Upper lobe of left lung (tissue), 6 donors: ENCODE measurements at regions not wholly inside any gene's neighbourhood (a gene's known extent, or its start where the extent isn't known, plus 50 kb on each side); places are given as distances from the start of the nearest gene placed in this dataset.
A peak's percentile ranks its signal among the peaks of the same experiment; 100 is the strongest.
"Not testable (repeated sequence)": the region's sequence is repeated elsewhere in the genome, so short reads cannot be mapped to it uniquely, and the experiment has no call there.

Experiments used
- ATAC-seq, 2 donors: fragments of 200-7000 bp; cut with Tn5 transposase; one replicate each; pipeline ENCODE4 v1.9.1; 2022; ENCODE audit warnings: mild to moderate bottlenecking in 2 of 2, moderate library complexity in 2 of 2; ENCODE audit not compliant: low FRiP score in 2 of 2
- DNase-seq, 2 donors: peaks; one replicate each; pipeline ENCODE4 v3.0.0-alpha.2; 2019 to 2020
- H3K27ac ChIP-seq, 4 donors: fragments of 200-600 bp; sonication (generic); one replicate each; pipeline ENCODE4 v1.5.1; 2016 to 2019
- H3K27me3 ChIP-seq, 4 donors: fragments of 200-600 bp; sonication (generic); one replicate each; pipeline ENCODE4 v1.5.1; 2017 to 2019
- H3K36me3 ChIP-seq, 4 donors: fragments of 200-600 bp; sonication (generic); one replicate each; pipeline ENCODE4 v1.5.1; 2016 to 2019
- H3K4me1 ChIP-seq, 4 donors: fragments of 200-600 bp; sonication (generic); one replicate each; pipeline ENCODE4 v1.5.1; 2018 to 2019
- H3K4me3 ChIP-seq, 4 donors: fragments of 200-600 bp; sonication (generic); one replicate each; pipeline ENCODE4 v1.5.1; 2017 to 2019; ENCODE audit warnings: mild to moderate bottlenecking in 2 of 4, moderate library complexity in 1 of 4
- H3K9me3 ChIP-seq, 4 donors: fragments of 200-600 bp; sonication (generic); one replicate each; pipeline ENCODE4 v1.5.1; 2018 to 2019
- POLR2A ChIP-seq, 4 donors: fragments of 450-650 bp; IDR thresholded peaks; one replicate each; pipeline ENCODE4 v1.5.1; 2016 to 2017; ENCODE audit warnings: antibody characterized with exemption in 4 of 4, mild to moderate bottlenecking in 2 of 4
- POLR2AphosphoS5 ChIP-seq, 2 donors: sonication (generic); formaldehyde crosslinking; IDR thresholded peaks; one replicate each; pipeline ENCODE4 v1.5.1; 2017; ENCODE audit warnings: antibody characterized with exemption in 2 of 2
- WGBS, 2 donors: methylation state at CpG; one replicate each; pipeline ENCODE4 v1.1.5; 2017 to 2018; 5-methylcytosine and 5-hydroxymethylcytosine counted together
- donor health status: DM: no; HTN: no; CAD: no; lungs with moderate emphysema.
- donor health status: DM: no; HTN: yes; CAD: no; lungs with severe emphysema.

DNA sequence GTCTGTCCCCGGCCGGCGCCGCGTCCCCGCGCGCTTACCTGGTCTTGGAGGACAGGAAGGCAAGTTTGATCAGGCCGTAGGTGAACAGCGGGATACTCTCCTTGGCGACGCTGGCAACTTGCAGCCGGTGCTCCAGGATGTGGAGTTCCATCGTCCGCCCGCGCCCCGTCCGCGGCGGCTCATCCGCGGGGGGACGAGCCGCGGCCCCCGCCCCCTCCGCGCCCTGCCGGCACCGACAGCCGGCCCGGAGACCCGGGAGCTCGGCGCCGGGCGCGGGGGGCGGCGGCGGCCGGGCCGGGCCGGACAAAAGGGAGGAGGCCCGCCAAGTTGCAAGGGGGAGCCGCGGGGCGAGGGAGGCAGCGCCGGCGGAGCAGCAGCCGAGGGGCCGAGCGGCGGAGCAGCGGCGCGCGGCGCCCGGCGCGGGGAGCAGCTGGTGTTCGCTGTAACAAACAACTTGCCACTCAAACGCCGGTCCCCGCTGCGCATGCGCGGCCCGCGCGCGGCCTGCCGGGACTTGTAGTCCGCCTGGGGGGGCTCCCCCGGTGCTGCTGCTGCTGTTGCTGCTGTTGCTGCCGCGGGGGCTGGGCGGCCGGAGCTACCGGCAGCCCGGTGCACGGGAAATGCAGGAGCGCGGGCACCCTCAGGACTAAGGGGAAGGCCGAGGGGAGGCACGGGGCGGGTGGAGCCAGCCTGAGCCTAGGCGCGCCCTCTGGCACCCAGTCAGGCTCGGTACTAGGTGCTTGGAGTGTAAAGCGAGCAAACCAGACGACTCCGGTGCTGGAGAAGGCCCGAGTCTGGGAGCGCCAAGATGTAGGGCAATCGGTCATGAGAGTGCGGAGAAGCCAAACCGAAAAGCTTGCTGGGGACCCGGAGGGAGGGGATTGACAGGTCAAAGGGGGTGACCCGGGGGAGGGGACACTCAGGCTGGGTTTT, 145.1 kb downstream of the GTF2IRD2B start:
- not testable (repeated sequence) for H3K27ac ChIP-seq, H3K27me3 ChIP-seq, H3K36me3 ChIP-seq, H3K9me3 ChIP-seq, H3K4me1 ChIP-seq
- WGBS, 2 donors, result no CpG with 5 or more reads among the region's 103 CpGs
- peak overlapping the region in 1 of 4 donors; percentile 28 for H3K4me3 ChIP-seq
- DNase-seq (peak in 1 of 2 donors; percentile 51), ATAC-seq (peak; percentile 79 to 93)
- TF ChIP-seq POLR2AphosphoS5 (IDR thresholded peaks at IDR 0.05) (peak in 1 of 2 donors; percentile 6), POLR2A (IDR thresholded peaks at IDR 0.05) (peak in 1 of 4 donors; percentile 37)

DNA sequence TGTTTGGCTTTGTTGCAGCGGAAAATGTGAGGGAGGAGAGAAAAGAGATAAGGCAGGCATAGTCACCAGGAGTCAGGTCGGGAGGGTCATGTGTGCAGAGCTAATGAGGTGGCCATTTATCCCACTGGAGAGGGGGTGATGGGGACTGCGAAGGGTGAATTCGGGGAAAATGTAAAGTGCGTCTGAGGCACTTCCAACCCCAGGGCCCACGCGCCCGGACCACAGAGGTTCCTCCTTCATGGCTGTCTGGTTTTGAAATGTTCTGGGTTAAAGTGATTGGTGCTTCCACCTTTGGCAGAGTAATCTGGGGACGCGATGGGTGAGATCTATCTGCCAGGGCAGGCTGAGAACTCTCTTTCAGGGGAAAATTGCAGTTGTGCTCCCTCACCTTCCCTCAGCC, 145.9 kb downstream of the GTF2IRD2B start:
- not testable (repeated sequence) for H3K4me1 ChIP-seq, DNase-seq, H3K27ac ChIP-seq, H3K27me3 ChIP-seq, H3K36me3 ChIP-seq, H3K9me3 ChIP-seq, H3K4me3 ChIP-seq
- ATAC-seq, result peak in 1 of 2 donors; percentile 19
- WGBS, 2 donors, result no CpG with 5 or more reads among the region's 10 CpGs

DNA sequence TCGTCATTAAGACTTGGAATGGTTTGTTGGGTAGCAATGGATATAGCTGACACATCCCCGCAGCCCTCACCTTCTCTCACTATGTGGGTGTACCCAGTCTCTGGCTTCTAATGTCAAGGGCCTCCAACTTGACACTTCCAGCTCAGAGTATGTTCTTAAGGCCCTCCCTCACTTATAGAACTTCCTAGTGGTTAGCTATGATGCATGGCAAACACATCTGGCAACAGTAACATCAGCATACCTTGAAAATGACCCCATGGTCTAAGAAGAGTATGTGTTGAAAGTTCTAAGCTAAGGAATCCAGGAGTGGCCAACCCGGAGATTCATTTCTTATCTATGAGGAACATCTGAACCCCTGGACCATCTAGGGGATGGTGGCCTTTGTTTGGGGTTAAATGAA, 151.2 kb downstream of the GTF2IRD2B start:
- H3K36me3 ChIP-seq, ATAC-seq, H3K9me3 ChIP-seq, H3K4me3 ChIP-seq, H3K27me3 ChIP-seq, DNase-seq, H3K27ac ChIP-seq, H3K4me1 ChIP-seq: not testable (repeated sequence)
- WGBS, 2 donors, result no CpG with 5 or more reads among the region's 3 CpGs

DNA sequence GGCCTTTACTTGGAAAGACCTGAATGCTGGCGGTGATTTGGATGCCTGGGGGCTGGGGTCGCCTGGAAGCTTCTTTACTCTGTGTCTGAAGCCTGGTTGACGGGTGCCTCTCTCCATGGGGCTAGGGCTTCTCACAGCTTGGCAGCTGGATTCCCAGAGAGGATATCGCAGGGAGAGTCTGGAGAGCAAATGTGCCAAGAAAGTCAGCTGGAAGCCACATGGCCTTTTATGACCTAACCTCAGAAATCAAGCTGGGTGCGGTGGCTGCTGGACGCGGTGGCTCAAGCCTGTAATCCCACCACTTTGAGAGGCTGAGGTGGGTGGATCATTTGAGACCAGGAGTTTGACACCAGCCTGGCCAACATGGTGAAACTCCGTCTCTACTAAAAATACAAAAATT, 147.2 kb upstream of the TRIM73 start:
- ATAC-seq, H3K27me3 ChIP-seq, H3K27ac ChIP-seq, DNase-seq, H3K4me1 ChIP-seq, H3K36me3 ChIP-seq, H3K9me3 ChIP-seq, H3K4me3 ChIP-seq: not testable (repeated sequence)
- no CpG with 5 or more reads among the region's 8 CpGs for WGBS, 2 donors

DNA sequence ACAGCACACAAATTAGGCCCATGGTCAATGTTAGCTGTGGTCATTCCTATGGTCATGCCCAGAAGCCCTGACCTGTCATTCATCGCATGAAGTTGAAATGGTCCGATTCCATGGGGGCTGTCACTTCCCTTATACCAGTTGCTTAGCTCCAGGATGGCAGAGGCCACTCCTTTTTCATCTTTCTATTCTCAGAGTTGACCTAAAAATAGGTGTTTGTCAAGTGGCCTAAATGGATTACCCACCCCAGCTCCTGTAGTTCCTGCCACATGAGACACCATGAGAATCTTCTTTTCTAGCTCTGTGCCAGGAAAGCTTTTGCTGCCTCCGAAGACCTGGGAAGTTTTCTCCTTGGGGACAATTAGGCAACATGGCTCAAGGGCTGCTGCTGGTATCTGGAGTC, 141.2 kb upstream of the TRIM73 start:
- WGBS, 2 donors, result no CpG with 5 or more reads among the region's 3 CpGs
- not testable (repeated sequence) for H3K27me3 ChIP-seq, DNase-seq, H3K4me1 ChIP-seq, H3K4me3 ChIP-seq, H3K9me3 ChIP-seq, ATAC-seq, H3K27ac ChIP-seq, H3K36me3 ChIP-seq

DNA sequence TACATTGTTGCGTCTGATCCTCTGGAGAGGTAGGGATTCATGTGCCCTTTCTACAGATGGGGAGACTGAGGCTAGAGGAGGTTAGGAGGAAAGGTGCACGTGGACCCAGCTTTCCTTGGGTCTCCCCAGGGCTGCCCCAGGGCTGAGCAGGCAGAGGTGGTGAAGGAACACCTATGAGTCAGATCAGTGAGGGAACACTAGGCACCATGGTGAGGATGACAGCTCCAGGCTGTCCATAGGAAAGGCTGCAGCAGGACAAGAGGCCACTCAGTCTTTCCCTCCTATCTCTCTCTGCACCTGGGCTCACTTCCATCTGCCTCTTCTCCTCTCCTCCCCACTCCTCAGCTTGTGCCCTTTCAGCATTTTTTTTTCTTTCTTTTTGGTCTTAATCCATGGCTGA, 138.0 kb upstream of the TRIM73 start:
- H3K27me3 ChIP-seq, DNase-seq, H3K36me3 ChIP-seq, H3K4me3 ChIP-seq, H3K27ac ChIP-seq, H3K4me1 ChIP-seq, H3K9me3 ChIP-seq: not testable (repeated sequence)
- peak in 1 of 2 donors; percentile 55 for ATAC-seq
- no CpG with 5 or more reads among the region's 2 CpGs for WGBS, 2 donors

DNA sequence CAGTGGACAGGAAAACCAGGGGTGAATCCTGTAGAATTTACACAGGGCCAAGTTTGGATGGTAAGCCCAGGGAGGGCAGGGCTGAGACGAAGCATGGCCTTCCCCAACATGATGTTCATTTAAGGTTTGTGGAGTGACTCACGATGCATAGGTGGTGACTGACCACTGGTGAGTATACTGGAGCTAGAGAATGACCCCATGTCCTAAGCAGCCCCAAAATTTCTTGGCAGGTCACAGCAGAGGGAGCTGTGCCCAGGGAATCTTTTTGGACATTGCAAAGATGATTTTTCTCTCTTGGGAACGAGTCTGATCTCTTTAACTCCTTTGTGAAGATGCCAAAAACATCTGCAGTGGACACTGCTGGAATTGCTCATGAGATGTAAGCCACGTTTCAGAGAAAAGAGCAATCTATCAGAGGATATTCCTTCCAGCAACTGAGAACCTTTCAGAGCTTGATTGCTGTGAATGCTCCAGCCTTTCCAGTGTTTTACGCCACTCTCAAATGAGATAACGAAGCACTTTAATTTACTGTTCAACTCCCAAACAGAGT, 135.9 kb upstream of the TRIM73 start:
- not testable (repeated sequence) for H3K4me3 ChIP-seq, H3K36me3 ChIP-seq, DNase-seq, H3K4me1 ChIP-seq, H3K27me3 ChIP-seq, H3K9me3 ChIP-seq, H3K27ac ChIP-seq
- peak in 1 of 2 donors; percentile 78 for ATAC-seq
- WGBS, 2 donors, result 100% methylated on average over 2 of the region's 6 CpGs; no CpG with 5 or more reads in 1 of the 2 donors

DNA sequence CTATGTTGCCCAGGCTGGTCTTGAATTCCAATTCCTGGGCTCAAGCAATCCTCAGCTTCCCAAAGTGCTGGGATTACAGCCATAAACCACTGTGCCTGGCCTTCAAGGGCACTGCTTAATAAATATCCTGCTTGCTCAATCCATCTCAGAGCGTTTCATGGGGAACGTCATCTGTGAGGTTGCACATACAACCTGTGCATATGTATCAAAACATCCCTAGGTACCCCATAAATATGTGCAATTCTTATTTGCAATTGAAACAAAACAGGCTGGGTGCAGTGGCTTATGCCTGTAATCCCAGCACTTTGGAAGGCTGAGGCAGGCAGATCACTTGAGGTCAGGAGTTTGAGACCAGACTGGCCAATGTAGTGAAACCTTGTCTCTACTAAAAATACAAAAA, 133.8 kb upstream of the TRIM73 start:
- not testable (repeated sequence) for H3K4me1 ChIP-seq, H3K27me3 ChIP-seq, H3K4me3 ChIP-seq, H3K9me3 ChIP-seq, H3K36me3 ChIP-seq, ATAC-seq, DNase-seq, H3K27ac ChIP-seq
- no CpG with 5 or more reads among the region's 2 CpGs for WGBS, 2 donors

DNA sequence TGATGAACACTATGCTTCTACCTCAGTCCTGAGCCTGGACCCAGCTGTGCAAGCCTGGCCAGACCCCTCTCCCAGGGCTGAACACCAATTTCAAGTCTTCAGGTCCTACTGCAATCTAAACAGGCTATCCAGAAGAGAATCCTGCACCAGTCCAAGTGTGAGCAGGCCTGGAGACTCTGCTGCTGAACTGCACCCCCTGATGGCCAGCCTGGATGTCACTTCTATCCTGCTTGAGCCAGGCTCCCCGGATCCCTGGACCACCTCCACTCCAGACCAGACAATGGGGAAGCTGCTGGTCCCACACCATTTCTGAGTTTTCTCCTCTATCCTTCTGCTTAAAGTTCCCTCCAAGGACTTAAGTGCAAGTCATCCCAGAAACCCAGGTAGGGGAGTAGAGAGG, 127.3 kb upstream of the TRIM73 start:
- WGBS, 2 donors, result no CpG with 5 or more reads among the region's 1 CpG
- not testable (repeated sequence) for H3K9me3 ChIP-seq, H3K4me1 ChIP-seq, H3K4me3 ChIP-seq, H3K27ac ChIP-seq, H3K27me3 ChIP-seq, H3K36me3 ChIP-seq, DNase-seq
- peak; percentile 53 to 64 for ATAC-seq

DNA sequence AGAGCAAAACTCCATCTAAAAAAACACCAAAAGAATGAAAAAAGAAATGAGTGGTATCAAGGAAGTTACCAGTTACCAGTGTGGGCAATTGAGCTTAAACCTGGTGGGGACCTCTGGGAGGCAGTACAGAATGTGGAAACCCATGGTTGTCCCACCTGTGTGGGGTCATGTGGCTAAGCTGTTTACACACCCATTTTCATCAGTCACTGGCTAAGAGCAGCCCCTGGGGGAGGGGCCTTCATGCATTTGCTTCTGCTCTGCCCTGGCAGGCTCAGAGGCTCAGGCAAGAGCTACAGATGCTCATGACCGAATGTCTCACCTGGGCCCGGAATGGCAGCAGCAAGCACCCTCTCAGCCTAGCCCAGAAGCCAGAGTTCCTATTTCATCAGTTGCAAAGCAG, 126.3 kb upstream of the TRIM73 start:
- H3K4me1 ChIP-seq, H3K27me3 ChIP-seq, H3K9me3 ChIP-seq, DNase-seq, H3K27ac ChIP-seq, H3K36me3 ChIP-seq, H3K4me3 ChIP-seq, ATAC-seq: not testable (repeated sequence)
- no CpG with 5 or more reads among the region's 2 CpGs for WGBS, 2 donors

DNA sequence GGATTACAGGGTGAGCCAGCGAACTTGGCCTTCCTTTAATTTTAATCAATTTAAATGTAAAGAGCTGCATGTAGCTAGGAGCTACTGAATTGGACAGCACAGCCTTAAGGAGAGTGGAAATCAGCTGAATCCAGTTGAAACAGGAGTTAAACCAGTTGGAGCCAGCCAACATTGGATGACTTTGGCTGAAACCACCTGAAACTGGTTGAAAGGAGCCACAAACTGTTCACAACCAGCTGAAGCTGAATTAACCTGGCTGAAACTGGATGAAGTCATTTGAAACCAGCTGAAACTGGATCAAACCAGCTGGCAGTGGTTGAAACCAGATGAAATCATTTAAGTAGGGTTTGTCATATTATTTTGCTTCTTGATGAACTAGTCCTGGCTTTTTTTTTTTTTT, 121.3 kb upstream of the TRIM73 start:
- H3K4me1 ChIP-seq, H3K9me3 ChIP-seq, H3K4me3 ChIP-seq, H3K36me3 ChIP-seq, ATAC-seq, DNase-seq, H3K27ac ChIP-seq, H3K27me3 ChIP-seq: not testable (repeated sequence)
- no CpG with 5 or more reads among the region's 1 CpG for WGBS, 2 donors
